Prostate gland (tissue), 2 donors: ENCODE measurements at regions not wholly inside any gene's neighbourhood (a gene's known extent, or its start where the extent isn't known, plus 50 kb on each side); places are given as distances from the start of the nearest gene placed in this dataset.
A peak's percentile ranks its signal among the peaks of the same experiment; 100 is the strongest.

Source experiments
- DNase-seq: peaks from one replicate; pipeline ENCODE4 v3.0.0-alpha.2; 2019; ENCODE audit warnings: low spot score
- H3K27ac ChIP-seq, 2 donors: fragments of 200-600 bp; sonication (generic); 2 replicates each; pipeline ENCODE4 v1.5.1; 2017 to 2019
- H3K27me3 ChIP-seq: fragments of 200-600 bp; sonication (generic); replicated peaks from 2 replicates; pipeline ENCODE4 v1.5.1; 2019; ENCODE audit not compliant: insufficient read depth
- H3K36me3 ChIP-seq, 2 donors: fragments of 200-600 bp; sonication (generic); 1 replicate in 1 of 2; 2 replicates in 1 of 2; pipeline versions ENCODE4 v1.5.1 to v1.8.1; 2017 to 2019
- H3K4me1 ChIP-seq: fragments of 200-600 bp; sonication (generic); replicated peaks from 2 replicates; pipeline ENCODE4 v1.5.1; 2019
- H3K4me3 ChIP-seq, 2 donors: fragments of 200-600 bp; sonication (generic); 2 replicates each; pipeline ENCODE4 v1.5.1; 2017 to 2019
- H3K9me3 ChIP-seq: fragments of 200-600 bp; sonication (generic); 2 replicates; pipeline ENCODE4 v1.5.1; 2017
- POLR2A ChIP-seq: fragments of 450-650 bp; IDR thresholded peaks from one replicate; pipeline ENCODE4 v1.6.1; 2016; ENCODE audit warnings: antibody characterized with exemption, mild to moderate bottlenecking
- POLR2AphosphoS5 ChIP-seq: sonication (generic); formaldehyde crosslinking; IDR thresholded peaks from one replicate; pipeline ENCODE4 v1.6.1; 2017; ENCODE audit warnings: antibody characterized with exemption
- WGBS: methylation state at CpG from one replicate; pipeline ENCODE4 v1.1.5; 2018; 5-methylcytosine and 5-hydroxymethylcytosine counted together
- intact Hi-C: fragments of 100-400 bp; cut with DNase I; formaldehyde crosslinking; loops from one replicate; pipeline ENCODE4 v1.14.2; 2022
- TF ChIP-seq, protein P1 (sequence below), 4 experiments: fragments of 200-600 bp in 2 of 4; fragments of 450-650 bp in 2 of 4; sonication (generic) in 2 of 4; IDR thresholded peaks; 1 replicate in 3 of 4; 2 replicates in 1 of 4; pipeline ENCODE4 v1.5.1; 2016 to 2019; ENCODE audit warnings: antibody characterized with exemption in 4 of 4, mild to moderate bottlenecking in 2 of 4, moderate library complexity in 2 of 4

DNA sequence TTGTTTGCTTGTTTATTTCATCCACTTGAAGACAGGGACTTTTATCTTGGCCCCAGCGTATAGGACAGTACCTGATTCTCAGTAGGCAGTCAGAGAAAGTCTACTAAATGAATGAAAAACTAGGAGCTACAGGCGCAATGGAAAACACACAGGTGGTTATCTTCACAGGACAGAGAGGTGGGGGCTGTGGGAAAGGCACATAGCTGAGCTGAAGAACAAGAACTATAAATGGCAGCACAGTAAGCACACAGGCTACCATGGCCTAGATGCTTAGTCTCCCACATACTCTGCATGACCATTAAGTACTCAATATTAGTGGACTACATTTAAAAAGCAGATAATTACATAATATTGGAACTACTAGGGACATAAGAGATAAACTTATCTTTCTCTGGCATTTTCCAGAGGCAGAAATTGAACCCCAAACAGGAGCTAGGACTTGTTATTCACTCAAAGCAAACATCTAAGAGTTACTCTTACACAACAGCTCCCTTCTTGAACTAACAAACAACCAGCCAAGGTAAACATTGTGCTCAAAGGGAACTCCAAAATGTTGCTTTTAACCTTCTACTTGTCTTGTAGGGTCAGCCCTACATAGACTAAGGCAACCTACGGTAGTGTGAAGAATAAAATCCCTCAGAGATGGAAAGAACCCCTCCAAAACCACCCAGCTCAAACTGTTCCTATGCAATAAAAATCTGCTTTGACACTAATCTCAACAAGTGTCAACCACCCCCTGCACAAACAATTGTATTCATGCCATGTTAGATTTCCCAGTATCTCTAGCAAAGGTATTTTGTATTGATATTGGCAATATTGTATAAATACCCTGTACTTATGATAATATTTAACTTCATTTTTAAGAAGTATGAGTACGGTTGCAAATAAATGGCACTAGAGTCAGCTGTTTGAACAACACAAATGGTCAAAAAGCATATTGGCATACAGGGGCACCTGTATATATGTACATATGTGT lies 593.6 kb downstream of the KLHL13 start:
- Histone ChIP-seq H3K9me3 (no peaks in the 10 kb centered on the region), H3K36me3 (no peaks in the 10 kb centered on the region), H3K4me1 (no peaks in the 10 kb centered on the region), H3K27me3 (no peaks in the 10 kb centered on the region), H3K4me3 (no peak overlapping the region), H3K27ac (no peak overlapping the region)
- intact Hi-C loops, result no loop called here
- no peak for TF ChIP-seq POLR2A
- peak; percentile 31 for TF ChIP-seq POLR2AphosphoS5
- TF ChIP-seq, protein P1, sequence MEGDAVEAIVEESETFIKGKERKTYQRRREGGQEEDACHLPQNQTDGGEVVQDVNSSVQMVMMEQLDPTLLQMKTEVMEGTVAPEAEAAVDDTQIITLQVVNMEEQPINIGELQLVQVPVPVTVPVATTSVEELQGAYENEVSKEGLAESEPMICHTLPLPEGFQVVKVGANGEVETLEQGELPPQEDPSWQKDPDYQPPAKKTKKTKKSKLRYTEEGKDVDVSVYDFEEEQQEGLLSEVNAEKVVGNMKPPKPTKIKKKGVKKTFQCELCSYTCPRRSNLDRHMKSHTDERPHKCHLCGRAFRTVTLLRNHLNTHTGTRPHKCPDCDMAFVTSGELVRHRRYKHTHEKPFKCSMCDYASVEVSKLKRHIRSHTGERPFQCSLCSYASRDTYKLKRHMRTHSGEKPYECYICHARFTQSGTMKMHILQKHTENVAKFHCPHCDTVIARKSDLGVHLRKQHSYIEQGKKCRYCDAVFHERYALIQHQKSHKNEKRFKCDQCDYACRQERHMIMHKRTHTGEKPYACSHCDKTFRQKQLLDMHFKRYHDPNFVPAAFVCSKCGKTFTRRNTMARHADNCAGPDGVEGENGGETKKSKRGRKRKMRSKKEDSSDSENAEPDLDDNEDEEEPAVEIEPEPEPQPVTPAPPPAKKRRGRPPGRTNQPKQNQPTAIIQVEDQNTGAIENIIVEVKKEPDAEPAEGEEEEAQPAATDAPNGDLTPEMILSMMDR (IDR thresholded peaks at IDR 0.05), result no peak
- DNase-seq, result no peak
- 56% methylated on average over 4 of the region's 4 CpGs for WGBS

DNA sequence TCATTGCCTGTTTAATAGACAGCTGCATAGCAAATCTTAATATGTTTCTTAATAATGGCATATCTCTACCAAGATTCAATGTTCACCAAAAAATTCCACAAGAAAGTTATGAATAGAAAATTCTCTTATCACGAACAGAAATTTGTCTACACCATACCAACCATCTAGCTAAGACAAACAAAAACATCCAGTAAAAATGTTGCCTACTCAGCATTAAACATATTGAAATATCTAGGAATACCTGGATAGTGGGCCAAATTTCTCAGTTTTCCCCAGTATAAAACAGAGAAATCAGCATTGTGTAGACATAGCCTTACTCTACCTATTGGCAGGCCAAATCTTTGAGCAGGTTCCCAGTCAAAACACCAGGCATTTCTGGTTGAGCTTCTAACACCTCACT lies 598.6 kb downstream of the KLHL13 start:
- no peaks in the 10 kb centered on the region for H3K36me3 ChIP-seq
- TF ChIP-seq POLR2AphosphoS5 (no peak), POLR2A (no peak)
- TF ChIP-seq, protein P1 (IDR thresholded peaks at IDR 0.05), result no peak
- no peak overlapping the region for H3K27ac ChIP-seq
- intact Hi-C loops, result no loop called here
- 88% methylated on average over 1 of the region's 1 CpG for WGBS
- H3K9me3 ChIP-seq, result no peaks in the 10 kb centered on the region
- no peak for DNase-seq
- H3K4me1 ChIP-seq, result no peaks in the 10 kb centered on the region
- no peaks in the 10 kb centered on the region for H3K27me3 ChIP-seq
- H3K4me3 ChIP-seq, result no peak overlapping the region

DNA sequence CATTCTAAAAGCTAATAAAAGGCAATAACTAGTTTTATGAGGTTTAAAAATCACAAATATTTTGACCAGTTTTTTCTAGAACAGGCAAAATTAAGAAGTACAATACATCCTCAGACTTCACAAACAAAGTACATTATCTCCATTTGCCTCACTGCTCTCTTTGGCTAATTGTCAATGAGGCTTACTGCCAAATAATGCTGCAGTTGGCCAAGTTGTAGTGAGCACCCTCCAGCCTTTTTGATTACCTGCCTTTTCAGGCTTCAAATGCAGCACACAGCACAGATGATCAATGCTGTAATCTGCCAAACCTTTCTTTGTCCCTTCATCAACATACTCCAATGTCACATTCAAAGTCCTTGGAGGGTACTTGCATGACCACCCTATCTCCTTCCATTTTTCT lies 605.2 kb downstream of the KLHL13 start:
- H3K9me3 ChIP-seq, result no peaks in the 10 kb centered on the region
- H3K4me3 ChIP-seq, result no peak overlapping the region
- no peak for TF ChIP-seq POLR2A
- TF ChIP-seq, protein P1 (IDR thresholded peaks at IDR 0.05), result no peak
- no peak for TF ChIP-seq POLR2AphosphoS5
- no peaks in the 10 kb centered on the region for H3K27me3 ChIP-seq
- no peak for DNase-seq
- H3K4me1 ChIP-seq, result no peaks in the 10 kb centered on the region
- no peak overlapping the region for H3K27ac ChIP-seq
- intact Hi-C loops, result no loop called here
- H3K36me3 ChIP-seq, result no peaks in the 10 kb centered on the region

GRCh38 chrX:117510453-117510852 lies 606.2 kb downstream of the KLHL13 start:
- no peak overlapping the region for H3K4me3 ChIP-seq
- no peak overlapping the region for H3K27ac ChIP-seq
- no peak for DNase-seq
- H3K9me3 ChIP-seq, result no peaks in the 10 kb centered on the region
- intact Hi-C loops, result no loop called here
- no peaks in the 10 kb centered on the region for H3K4me1 ChIP-seq
- TF ChIP-seq POLR2A (no peak), POLR2AphosphoS5 (no peak)
- TF ChIP-seq, protein P1 (IDR thresholded peaks at IDR 0.05), result no peak
- no peaks in the 10 kb centered on the region for H3K36me3 ChIP-seq
- 51% methylated on average over 3 of the region's 3 CpGs for WGBS
- H3K27me3 ChIP-seq, result no peaks in the 10 kb centered on the region

- intact Hi-C loops, result no loop called here
- 74% methylated on average over 2 of the region's 2 CpGs for WGBS
Measured at GRCh38 chrX:117508021-117508420, 608.6 kb downstream of the KLHL13 start.

More at GRCh38 chrX:117508021-117508420, 608.6 kb downstream of the KLHL13 start:
- Histone ChIP-seq H3K9me3 (no peaks in the 10 kb centered on the region), H3K27ac (no peak overlapping the region), H3K27me3 (no peaks in the 10 kb centered on the region), H3K4me3 (no peak overlapping the region), H3K4me1 (no peaks in the 10 kb centered on the region), H3K36me3 (no peaks in the 10 kb centered on the region)
- DNase-seq, result no peak
- TF ChIP-seq, protein P1 (IDR thresholded peaks at IDR 0.05), result no peak
- TF ChIP-seq POLR2A, result no peak
- no peak for TF ChIP-seq POLR2AphosphoS5
